HG03378 (cell line): ENCODE measurements at regions not wholly inside any gene's neighbourhood (a gene's known extent, or its start where the extent isn't known, plus 50 kb on each side); places are given as distances from the start of the nearest gene placed in this dataset.

ENCODE experiments used
- ATAC-seq: cut with Tn5 transposase; IDR thresholded peaks from one replicate; pipeline ENCODE4 v1.9.1; 2021; ENCODE audit warnings: mild to moderate bottlenecking, moderate library complexity; ENCODE audit not compliant: unreplicated experiment

DNA sequence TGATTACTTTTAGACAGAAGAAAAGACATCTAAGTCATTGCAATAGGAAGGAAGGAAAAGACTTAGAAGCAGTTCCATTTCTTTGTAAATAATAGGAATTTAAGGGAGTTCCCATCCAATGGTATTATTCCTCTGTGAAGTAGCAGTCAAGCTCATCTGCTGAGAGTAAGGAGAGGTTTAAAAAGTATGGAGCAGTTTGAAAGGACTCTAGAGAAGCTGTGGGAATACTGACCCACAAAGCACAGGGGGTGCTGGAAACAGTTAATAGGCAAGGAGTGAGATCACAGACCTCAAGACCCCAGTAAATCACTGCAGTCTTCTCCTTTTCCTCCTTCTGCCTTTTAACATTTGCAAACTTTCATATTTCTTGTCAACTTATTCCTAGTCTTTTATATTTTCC, 428.5 kb downstream of the ADAMTS20 start:
- ATAC-seq, result no peak

DNA sequence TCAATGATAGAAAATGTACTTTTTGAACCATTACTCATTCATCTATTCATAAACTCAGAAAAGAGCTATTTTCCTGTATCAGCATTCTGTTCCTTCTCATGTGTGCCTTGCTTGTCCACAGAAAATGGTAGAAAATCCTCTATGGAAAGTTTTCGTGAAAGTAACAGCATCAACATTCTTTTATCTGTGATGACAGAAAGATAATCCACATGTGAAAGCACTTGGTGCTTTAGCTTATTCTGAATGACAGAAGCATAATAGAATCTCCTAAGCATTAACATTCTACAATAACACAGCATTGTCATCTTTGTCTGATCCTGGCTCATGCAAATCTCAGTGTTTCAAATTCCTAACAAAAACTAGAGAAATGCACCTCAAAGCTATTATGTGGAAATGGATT, 431.9 kb downstream of the ADAMTS20 start:
- ATAC-seq, result no peak

GRCh38 chr12:43118881-43119280, 433.1 kb downstream of the ADAMTS20 start:
- no peak for ATAC-seq

GRCh38 chr12:43118234-43118633, 433.8 kb downstream of the ADAMTS20 start:
- no peak for ATAC-seq

DNA sequence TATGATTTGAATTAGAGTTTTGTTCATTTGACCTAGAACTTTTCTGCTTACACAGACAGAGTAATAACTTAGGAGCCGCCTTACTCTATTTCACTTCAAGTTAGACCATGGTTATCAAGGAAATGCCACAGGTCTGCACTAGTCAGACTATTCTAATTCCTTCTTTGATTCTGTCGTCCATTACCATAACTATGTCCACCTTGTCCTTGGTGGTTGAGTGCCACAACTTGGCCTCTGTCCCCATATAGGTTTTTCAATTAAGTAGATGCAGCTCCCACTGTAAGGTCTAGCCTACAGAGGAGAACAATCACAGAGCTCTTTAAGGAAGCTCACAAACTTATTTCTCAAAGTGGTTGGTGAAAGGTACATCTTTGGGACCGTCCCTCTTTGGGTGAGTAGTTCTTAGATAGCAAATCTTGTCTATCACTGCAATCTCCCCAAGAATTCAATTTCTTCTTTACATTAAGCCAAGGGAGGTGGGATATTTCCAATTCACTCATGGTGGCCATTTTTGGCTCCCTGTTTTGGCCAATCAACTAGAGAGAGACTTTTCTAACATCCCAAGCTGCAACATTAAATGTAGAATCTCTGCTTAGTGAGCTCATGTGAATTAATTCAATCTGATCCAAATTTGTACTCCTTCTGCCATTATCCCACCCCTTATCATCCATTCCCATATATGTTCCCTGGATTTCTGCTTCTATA, 434.6 kb downstream of the ADAMTS20 start:
- ATAC-seq, result no peak

- no peak for ATAC-seq
Measured at GRCh38 chr12:43115441-43116160, 436.4 kb downstream of the ADAMTS20 start.

GRCh38 chr12:43114316-43114715, 437.7 kb downstream of the ADAMTS20 start:
- no peak for ATAC-seq

DNA sequence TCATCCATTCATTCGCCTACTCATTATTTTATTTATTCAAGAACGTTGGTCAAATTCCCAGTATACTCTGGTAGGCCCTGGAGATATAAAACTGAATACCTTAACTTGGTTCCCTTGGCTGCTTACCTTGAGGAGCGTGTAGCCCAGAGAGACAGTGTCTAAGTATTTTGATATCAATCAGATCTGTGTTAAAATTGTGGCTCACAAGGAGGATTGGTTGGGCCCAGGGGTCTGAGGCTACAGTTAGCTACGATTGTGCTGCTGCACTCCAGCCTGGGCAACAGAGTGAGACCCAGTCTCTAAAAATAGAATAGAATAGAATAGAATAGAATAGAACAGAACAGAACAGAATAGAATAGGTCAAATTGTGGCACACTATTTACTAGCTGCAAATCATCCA, 438.4 kb downstream of the ADAMTS20 start:
- no peak for ATAC-seq

GRCh38 chr12:43113135-43113534, 438.9 kb downstream of the ADAMTS20 start:
- no peak for ATAC-seq

DNA sequence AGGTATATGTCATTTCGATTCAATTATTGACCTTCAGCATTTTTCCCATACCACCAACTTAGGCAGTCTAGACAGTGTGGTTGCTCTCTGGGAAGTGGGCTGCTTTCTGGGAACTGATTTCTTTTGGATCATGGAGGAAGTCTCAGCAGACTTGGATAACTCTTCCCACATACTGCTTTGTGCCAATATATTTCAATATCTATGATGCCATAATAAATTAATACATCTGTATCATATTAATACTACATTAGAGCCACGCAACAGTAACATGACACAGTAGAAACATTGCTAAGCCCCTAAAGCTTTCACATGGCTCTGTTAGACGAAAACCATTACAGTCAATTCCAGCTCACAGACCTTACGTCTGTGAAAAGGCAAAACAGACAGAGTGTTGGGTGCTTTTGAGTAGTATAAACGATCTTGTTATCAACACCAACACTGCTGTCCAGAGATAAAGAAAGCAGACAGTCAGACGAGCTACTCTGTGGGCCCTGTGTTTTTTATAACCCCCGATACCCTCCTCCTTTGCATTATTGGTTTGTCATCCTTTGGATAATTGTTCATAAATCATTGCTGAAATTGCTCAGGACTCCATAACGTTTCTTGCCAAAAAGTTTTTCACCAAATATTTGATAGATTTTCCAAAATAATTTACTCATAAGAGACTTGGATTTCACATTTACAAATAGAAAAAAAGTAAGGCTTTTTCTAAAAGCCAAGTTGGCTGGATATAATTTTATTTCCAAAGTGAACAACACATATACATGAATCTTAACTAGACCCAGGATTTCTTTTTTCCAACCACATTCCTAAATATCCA, 439.7 kb downstream of the ADAMTS20 start:
- no peak for ATAC-seq

- ATAC-seq, result no peak
Measured at GRCh38 chr12:43111608-43112007, 440.4 kb downstream of the ADAMTS20 start.

DNA sequence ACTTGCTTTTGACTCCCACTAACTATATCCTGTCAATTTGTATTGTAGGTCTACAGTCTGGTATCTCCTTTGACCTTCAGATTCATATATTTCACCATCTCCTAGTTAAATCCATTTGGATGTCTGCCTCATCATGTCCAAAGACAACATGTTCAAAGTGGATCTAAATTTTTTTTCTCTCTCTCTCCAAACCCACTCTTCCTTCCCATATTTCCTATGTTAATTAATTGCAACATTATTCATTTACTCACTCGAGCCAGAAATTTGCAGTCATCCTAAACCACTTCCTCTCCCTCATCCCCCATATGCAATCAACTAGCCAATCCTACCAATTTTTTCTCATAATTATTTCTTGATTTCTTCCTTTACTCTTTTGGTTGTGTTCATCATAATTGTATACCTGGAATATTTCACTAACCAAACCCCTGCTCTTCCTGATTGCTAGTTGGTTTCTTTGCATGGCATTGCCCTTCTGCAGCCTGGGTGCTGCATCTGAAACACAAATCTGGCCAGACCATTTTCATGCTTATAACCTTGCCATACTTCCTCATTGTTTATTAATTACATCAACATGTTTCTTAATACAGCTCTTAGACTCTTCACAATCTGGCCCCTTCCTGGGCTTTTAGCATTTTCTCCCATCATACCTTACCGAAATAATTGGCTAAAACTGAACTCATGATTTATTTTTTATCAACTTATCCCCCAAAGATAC, 442.2 kb downstream of the ADAMTS20 start:
- no peak for ATAC-seq

DNA sequence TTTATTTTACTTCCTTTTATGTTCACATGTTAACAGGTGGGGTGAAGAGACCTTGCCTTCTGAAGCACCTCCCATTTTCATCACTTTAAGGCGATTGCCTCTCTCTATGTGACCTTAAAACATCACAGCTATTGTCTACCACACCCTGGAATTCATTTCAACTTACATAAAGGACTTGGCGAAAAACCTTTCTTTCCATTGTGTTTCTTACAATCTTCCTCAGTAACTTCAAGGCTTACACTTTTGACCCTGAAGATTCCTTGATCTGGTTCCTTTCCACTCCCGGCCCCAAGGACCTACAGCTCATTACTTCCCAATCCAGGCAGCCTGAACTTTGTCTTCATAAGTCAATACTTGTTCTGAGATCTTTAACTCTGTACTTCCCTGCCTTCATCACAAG, 443.3 kb downstream of the ADAMTS20 start:
- ATAC-seq, result no peak

GRCh38 chr12:43107026-43107775, 444.8 kb downstream of the ADAMTS20 start:
- ATAC-seq, result no peak

GRCh38 chr12:43106355-43106754, 445.6 kb downstream of the ADAMTS20 start:
- ATAC-seq, result no peak

DNA sequence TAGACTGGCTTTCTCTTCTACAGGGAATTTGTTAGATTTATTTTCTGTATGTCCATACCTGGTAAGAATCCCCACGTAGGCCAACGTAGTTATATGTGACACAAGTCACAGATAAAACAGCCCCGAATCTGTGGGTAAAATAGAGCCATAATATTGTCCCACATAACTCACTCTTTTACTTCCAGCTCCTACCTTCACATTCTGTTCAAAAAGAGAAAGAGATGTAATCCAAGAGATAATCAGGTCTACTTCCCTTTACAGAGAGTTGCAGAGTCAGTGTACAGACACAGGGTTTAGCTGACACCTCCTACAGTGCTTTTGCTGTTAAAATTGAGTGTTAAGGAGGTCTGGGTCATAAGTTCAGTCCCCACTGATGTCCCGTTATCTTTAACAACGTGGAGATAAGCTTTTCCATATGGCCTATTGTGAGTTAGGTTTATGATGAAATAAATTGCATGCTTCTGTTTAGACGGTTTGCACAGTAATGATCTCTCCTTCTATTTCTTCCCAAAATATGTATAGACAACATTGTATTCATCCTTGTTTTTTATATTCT, 446.5 kb downstream of the ADAMTS20 start:
- no peak for ATAC-seq

- no peak for ATAC-seq
Measured at GRCh38 chr12:43104494-43104893, 447.5 kb downstream of the ADAMTS20 start.

DNA sequence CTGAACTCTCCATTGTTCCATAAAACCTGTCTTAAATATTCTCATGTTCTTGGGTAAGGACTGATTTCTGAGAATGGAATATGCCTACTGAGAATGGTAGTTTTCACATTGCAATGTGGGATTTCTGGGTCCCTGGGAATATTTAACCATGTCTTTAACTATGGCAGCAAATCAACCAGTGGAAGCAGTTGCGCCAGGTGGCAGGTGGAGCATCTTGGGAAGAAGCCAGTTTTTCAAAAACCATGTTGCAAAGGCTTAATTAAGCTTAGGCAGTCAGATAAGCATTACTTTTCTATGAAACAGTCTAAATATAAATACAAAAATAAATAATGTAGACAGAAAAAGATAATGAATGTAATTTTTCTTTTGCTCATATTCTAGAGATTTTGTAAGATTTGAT, 448.1 kb downstream of the ADAMTS20 start:
- ATAC-seq, result no peak

- ATAC-seq, result no peak
Measured at GRCh38 chr12:43102546-43103264, 449.3 kb downstream of the ADAMTS20 start.
